Transverse colon (tissue), 3 donors: ENCODE measurements at regions not wholly inside any gene's neighbourhood (a gene's known extent, or its start where the extent isn't known, plus 50 kb on each side); places are given as distances from the start of the nearest gene placed in this dataset.
"Not testable (repeated sequence)": the region's sequence is repeated elsewhere in the genome, so short reads cannot be mapped to it uniquely, and the experiment has no call there.

Experiments used
- CTCF ChIP-seq, 5 experiments: fragments of 200-600 bp in 3 of 5; fragments of 450-650 bp in 2 of 5; sonication (generic) in 3 of 5; IDR thresholded peaks; 1 replicate in 2 of 5; 2 replicates in 3 of 5; pipeline ENCODE4 v1.5.1; 2016 to 2017; ENCODE audit warnings: antibody characterized with exemption in 5 of 5, inconsistent platforms in 3 of 5, mild to moderate bottlenecking in 2 of 5, moderate library complexity in 1 of 5
- POLR2A ChIP-seq: fragments of 450-650 bp; IDR thresholded peaks from one replicate; pipeline ENCODE4 v1.6.1; 2016; ENCODE audit warnings: antibody characterized with exemption, mild to moderate bottlenecking, moderate library complexity

GRCh38 chrX:3795411-3795810 is 82.0 kb upstream of the PRKX start:
- TF ChIP-seq CTCF (IDR thresholded peaks at IDR 0.05); POLR2A: not testable (repeated sequence)
